ENCODE measurements at regions not wholly inside any gene's neighbourhood (a gene's known extent, or its start where the extent isn't known, plus 50 kb on each side); places are given as distances from the start of the nearest gene placed in this dataset.

- no peak for DNase-seq (ENCODE audit: low spot score)
Observed at GRCh38 chr6:1257778-1258177, 54.1 kb upstream of the FOXQ1 start.

DNA sequence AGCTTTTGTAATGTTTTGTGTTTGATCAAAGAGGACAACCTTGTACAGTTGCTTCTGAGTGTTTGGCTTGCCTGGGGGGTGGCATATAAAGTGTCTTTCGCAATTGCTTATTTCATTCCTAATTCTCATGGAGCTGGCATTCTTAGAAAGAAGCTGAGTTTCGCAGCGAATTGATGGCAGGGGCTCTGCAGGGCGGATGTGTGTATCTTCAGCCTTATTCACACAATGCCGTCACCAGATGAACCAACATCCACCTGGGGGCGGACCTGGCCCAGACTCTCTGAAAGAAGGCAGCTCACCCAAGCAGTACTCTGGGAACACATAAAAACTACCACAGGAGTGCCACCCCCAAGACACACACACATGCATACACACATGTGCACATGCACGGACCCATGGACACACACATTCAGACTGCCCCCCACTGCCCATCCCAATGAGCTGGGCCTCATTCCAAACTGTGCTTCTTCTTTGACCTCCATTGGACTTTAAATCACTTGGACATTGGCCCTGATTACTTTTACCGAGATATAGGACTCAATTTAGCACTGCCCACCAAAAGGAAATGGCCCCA is 55.4 kb upstream of the FOXQ1 start:
- DNase-seq (ENCODE audit: low spot score) = no peak

GRCh38 chr6:1255636-1256365 is 56.1 kb upstream of the FOXQ1 start:
- no peak for DNase-seq (ENCODE audit: low spot score)

- no peak for DNase-seq (ENCODE audit: low spot score)
Observed at GRCh38 chr6:1254326-1254725, 57.6 kb upstream of the FOXQ1 start.

DNA sequence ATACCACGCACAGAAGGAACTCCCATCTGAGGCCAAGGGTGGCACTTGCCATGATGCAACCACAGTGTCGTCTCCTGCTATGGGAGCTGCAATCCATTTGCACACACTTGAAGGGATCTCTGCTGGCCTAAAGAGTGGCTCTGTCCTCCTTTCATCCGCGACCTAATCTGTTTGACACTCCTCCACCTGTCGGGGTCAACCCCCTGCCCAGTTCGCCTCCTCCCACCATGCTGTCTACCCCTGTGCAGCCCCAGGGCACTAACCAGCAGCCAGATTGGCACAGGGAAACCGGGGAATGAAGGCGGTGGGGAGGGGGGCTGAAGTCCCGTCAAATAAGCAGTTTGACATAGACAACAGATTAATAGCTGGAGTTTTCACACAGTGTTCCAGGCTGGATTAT is 58.1 kb upstream of the FOXQ1 start:
- no peak for DNase-seq (ENCODE audit: low spot score)

DNA sequence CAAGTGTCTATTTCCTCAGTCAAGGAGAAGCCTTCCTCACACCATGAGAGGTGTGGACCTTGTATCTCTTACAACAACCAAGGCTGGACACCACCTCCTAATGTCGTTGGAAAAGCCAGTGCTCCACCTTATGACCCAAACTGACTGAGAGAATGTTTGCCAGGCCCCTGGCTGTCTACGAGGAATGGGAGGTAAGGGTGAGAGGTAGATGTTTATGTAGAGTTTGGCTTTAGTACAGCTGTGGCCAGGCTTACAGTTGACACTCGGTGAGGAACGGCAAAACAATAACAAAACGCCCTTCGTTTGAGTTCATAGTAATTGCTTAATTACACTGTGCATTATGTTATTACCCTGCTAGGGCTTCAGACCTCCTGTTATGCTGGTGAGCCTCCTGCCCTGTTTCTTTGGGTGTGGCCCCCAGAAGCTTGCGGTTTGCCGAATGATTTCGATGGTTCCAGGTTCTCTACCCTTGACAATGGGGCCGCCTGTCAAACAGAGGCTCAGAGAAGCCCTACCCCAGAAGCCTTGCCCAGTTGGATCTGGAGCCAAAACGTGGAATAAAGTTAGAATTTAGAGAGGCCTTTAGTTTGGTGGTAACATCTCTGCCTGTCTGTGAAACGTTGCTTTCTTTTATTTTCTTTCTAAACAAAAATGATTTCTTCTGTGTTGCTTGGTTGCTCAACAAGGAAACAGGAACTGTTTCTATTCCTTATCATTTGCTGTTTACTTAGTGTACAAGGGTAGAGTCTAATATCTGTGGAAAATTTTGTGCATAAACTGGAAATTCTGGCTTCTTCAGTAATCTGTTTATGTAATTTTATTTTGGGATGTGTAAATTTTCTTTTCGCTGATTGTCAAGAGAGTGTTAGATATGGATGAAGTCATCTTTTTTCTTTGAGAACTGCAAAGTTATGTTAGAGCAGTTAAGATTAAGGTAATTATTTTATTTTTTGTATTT is 60.4 kb upstream of the FOXQ1 start:
- DNase-seq (ENCODE audit: low spot score) = no peak

DNA sequence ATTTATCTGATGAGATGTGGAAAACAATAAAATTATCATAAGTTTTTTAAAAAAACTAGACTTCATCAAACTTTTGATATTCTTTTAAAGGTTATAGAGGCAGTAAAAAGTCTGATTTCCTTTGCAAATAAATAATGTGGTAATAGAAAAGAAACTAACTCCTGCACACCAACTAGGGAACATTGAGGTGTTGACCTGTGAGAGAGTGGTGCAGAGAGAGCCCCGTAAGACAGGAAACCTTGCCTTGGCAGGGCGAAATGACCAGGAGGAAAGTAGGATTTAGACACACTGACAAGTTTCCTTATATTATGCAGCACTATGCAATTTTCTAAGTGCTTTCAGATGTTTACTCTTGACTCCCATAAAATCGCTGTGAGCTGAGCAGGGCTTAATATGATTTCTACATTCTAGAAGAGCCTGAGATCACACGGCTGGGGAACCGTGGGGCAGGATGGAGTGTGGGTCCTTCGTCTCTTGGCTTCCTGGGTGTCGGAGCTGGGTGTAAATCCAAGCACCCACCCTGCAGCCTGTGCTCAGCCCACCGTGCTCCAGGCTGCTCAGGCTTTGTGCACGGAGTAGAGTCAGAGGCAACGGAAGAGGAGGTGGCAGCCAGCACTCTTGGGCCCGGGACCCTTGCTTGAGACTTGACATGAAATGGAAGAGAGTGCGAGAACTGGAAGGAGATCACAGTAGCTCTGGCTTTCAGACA is 61.3 kb upstream of the FOXQ1 start:
- DNase-seq (ENCODE audit: low spot score) = no peak

- DNase-seq (ENCODE audit: low spot score) = no peak
Observed at GRCh38 chr6:1247894-1248293, 64.0 kb upstream of the FOXQ1 start.

DNA sequence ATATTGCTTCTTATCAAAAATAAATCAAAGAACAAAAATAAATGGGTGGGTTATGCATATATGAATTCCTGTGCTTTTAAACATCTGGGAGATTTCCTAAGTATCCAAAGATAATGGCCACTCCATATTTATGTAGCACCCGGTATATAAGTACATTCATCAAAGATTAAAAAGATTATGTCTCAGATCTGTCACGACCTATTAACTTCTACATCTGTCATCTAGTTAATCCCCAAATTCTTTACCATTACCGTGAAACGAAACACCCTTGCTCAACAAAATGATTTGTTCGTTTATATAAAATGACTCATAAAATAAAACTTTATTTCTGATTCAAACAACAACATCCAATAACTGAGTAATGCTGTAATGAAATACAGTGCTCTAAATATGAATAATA is 64.8 kb upstream of the FOXQ1 start:
- no peak for DNase-seq (ENCODE audit: low spot score)

GRCh38 chr6:1244941-1245340 is 67.0 kb upstream of the FOXQ1 start:
- DNase-seq (ENCODE audit: low spot score) = no peak

GRCh38 chr6:1244278-1244677 is 67.6 kb upstream of the FOXQ1 start:
- no peak for DNase-seq (ENCODE audit: low spot score)

- DNase-seq (ENCODE audit: low spot score) = no peak
Observed at GRCh38 chr6:1242446-1242845, 69.5 kb upstream of the FOXQ1 start.

GRCh38 chr6:1242021-1242420 is 69.9 kb upstream of the FOXQ1 start:
- DNase-seq (ENCODE audit: low spot score) = no peak

GRCh38 chr6:1240766-1241318 is 71.1 kb upstream of the FOXQ1 start:
- DNase-seq (ENCODE audit: low spot score) = no peak

GRCh38 chr6:1239805-1240204 is 72.1 kb upstream of the FOXQ1 start:
- no peak for DNase-seq (ENCODE audit: low spot score)

DNA sequence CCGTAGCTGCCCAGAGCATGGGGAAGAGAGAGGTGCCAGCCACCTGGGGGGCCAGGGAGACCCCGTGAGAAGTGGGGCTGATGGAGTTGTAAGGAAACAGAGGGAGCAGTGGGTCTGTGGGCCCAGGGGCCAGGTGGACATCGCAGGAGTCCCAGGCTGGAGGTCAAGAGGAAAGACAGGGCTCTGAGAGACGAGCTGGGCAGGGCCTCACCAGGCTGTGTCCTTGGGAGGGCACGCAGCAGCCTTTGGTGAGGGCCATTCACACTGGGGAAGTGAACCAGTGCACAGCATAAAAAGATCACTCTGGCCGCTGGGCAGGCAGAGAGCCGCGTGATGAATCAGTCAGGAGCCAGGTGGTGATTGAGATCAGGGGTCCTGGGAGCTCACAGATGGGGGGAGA is 73.9 kb upstream of the FOXQ1 start:
- DNase-seq (ENCODE audit: low spot score) = no peak

DNA sequence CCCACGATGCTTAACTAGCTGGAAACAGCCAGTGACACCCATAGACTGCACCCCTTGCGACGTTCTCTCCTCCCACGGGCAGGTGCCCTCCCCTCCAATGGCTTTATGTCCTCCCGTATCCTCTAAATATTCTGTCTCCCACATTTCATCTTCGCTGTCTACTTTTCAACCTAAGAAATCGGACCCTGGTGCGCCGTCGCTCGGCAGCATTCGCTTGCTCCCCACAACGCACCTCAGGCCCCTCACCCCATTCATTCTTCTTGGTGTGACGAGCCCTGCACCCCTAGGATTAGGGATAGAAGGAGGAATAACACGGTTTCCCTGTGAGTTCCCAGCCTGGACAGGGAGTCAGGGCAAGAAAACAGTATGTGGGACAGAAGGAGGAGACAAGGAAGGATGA is 74.3 kb upstream of the FOXQ1 start:
- no peak for DNase-seq (ENCODE audit: low spot score)

DNA sequence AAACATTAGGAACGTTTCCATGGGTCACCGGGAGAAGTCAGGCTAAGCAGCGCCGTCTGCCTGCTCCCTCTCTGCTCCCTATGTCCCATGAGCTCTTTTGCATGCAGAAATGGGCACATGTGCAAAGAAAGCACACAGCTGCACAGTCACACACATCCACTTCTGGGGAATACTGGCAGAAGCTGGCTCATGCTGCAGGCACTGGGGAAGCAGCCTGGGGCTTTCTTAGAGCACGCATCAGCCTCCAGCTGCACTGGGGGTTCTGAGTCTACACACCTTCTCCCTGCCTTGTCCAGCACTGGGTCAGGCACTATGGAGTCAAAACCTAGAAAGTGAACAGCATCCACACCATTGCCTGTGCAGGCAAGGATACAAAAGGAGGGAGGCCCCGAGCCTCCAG is 76.1 kb upstream of the FOXQ1 start:
- no peak for DNase-seq (ENCODE audit: low spot score)

DNA sequence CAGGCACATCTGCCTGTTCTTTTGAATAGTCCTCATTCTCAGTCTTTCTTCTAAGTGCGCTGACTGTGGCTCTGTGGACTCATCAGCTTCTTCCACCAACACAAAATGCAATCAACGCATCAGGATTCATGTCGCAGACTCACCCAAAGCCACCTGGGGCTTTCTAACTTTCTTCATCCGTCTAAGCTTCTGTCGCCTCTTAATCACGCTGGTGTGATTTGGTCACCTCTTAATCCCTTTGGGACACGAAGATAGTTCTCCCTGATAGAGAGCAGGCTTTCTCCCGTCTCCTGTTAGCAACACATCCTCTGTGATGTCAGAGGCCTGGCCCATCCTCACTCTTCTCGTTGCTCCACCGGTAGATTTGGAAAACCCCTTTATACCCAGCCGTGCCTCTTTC is 78.0 kb upstream of the FOXQ1 start:
- no peak for DNase-seq (ENCODE audit: low spot score)

- no peak for DNase-seq (ENCODE audit: low spot score)
Observed at GRCh38 chr6:1232578-1232977, 79.3 kb upstream of the FOXQ1 start.

DNA sequence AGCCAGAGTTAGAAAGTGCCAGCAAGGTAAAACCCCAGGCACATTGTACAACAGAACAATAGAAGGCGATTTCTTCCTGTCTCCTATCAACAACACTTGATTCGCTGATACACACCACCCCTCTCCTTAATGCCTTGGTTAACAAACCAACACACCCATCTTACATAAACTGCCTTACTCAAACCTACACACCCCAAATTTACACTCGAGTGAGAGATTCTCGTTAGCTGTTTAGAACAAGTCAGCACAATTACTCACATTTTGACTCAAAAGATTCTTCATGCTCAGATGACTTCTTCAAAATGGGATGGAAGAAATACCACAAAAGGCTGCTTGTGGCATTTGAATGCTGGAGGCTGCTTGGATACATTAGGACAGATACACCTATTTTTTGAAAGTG is 80.0 kb upstream of the FOXQ1 start:
- no peak for DNase-seq (ENCODE audit: low spot score)
